GM12891 (cell line): ENCODE measurements at regions not wholly inside any gene's neighbourhood (a gene's known extent, or its start where the extent isn't known, plus 50 kb on each side); places are given as distances from the start of the nearest gene placed in this dataset.

ENCODE experiments used
- POLR2AphosphoS5 ChIP-seq: IDR thresholded peaks from 2 replicates; pipeline ENCODE4 v1.6.1; 2011; ENCODE audit warnings: low read depth, low read length, control low read depth
- TAF1 ChIP-seq: IDR thresholded peaks from 2 replicates; pipeline ENCODE4 v1.6.1; 2011; ENCODE audit warnings: low read depth, low read length, control low read depth

- TF ChIP-seq TAF1, result no peak
- no peak for TF ChIP-seq POLR2AphosphoS5
These were observed 220.7 kb upstream of the KCNJ16 start for GRCh38 chr17:69854225-69854780.
